A549 (cell line): ENCODE measurements at regions not wholly inside any gene's neighbourhood (a gene's known extent, or its start where the extent isn't known, plus 50 kb on each side); places are given as distances from the start of the nearest gene placed in this dataset.

Source experiments
- ATAC-seq, 2 experiments: fragments of 200-7000 bp in 1 of 2; fragments of >200 bp in 1 of 2; cut with Nextera tagmentation in 1 of 2; cut with Tn5 transposase in 1 of 2; 3 replicates each; pipeline versions ENCODE4 v1.8.0 to v1.9.1; 2018 to 2020; ENCODE audit warnings: mild to moderate bottlenecking in 1 of 2, moderate library complexity in 1 of 2
- CTCF ChIA-PET: fragments of 300-600 bp; sonication (Branson Sonifier 250); formaldehyde crosslinking; extraction: SDS; loops from one replicate; lab custom pipeline; 2021; ENCODE audit warnings: antibody characterized with exemption, inconsistent platforms; lab: Yijun Ruan, JAX
- POLR2A ChIA-PET: fragments of 350-600 bp; formaldehyde crosslinking; extraction: SDS; loops from one replicate; lab custom pipeline; 2021; ENCODE audit warnings: antibody characterized with exemption, inconsistent platforms; lab: Yijun Ruan, JAX
- DNase-seq, 2 experiments: peaks; one replicate each; pipeline versions ENCODE4 v3.0.0 to v3.0.0-alpha.2; 2011 to 2016; ENCODE audit warnings: low read depth in 1 of 2, low spot score in 1 of 2
- FAIRE-seq: peaks from 2 replicates; lab custom pipeline; 2011; peaks lifted over from hg19 to GRCh38; lab: Jason Lieb, UNC
- H3K27ac ChIP-seq, 2 experiments: fragments of >200 bp; sonication (Bioruptor Twin); formaldehyde crosslinking; 3 replicates each; pipeline ENCODE4 v1.5.1; 2016 to 2017
- H3K4me1 ChIP-seq: fragments of >200 bp; sonication (Bioruptor Twin); formaldehyde crosslinking; 3 replicates; pipeline ENCODE4 v1.6.1; 2016
- H3K4me2 ChIP-seq: fragments of >200 bp; sonication (Bioruptor Twin); formaldehyde crosslinking; 3 replicates; pipeline ENCODE4 v1.6.1; 2016
- H3K4me3 ChIP-seq: fragments of >200 bp; sonication (Bioruptor Twin); formaldehyde crosslinking; 3 replicates; pipeline ENCODE4 v1.5.1; 2016
- H3K9me3 ChIP-seq: fragments of >200 bp; sonication (Bioruptor Twin); formaldehyde crosslinking; 3 replicates; pipeline ENCODE4 v1.6.1; 2016
- CHD2 ChIP-seq: fragments of 150-350 bp; IDR thresholded peaks from 2 replicates; pipeline ENCODE4 v1.6.1; 2014; ENCODE audit warnings: low read length; ENCODE audit not compliant: partially characterized antibody
- EP300 ChIP-seq, 2 experiments: fragments of >200 bp; sonication (Bioruptor Twin); formaldehyde crosslinking; IDR thresholded peaks; 2 replicates in 1 of 2; 3 replicates in 1 of 2; pipeline ENCODE4 v1.6.1; 2016 to 2017
- FOSL2 ChIP-seq, 2 experiments: fragments of 450-650 bp in 1 of 2; fragments of >200 bp in 1 of 2; sonication (Bioruptor Twin) in 1 of 2; formaldehyde crosslinking; IDR thresholded peaks; 2 replicates each; pipeline versions ENCODE4 v1.5.0 to v1.6.1; 2016 to 2020; ENCODE audit warnings: mild to moderate bottlenecking in 1 of 2, moderate library complexity in 1 of 2
- FOXS1 ChIP-seq: fragments of 250-450 bp; sonication (Bioruptor Pico); IDR thresholded peaks from 2 replicates; pipeline ENCODE4 v1.5.0; 2020; ENCODE audit warnings: mild to moderate bottlenecking, moderate library complexity
- GATA3 ChIP-seq: IDR thresholded peaks from 2 replicates; pipeline ENCODE4 v1.6.1; 2012; ENCODE audit warnings: borderline replicate concordance
- HDAC2 ChIP-seq: fragments of 200-600 bp; sonication (generic); IDR thresholded peaks from 2 replicates; pipeline ENCODE4 v1.6.1; 2016
- HEYL ChIP-seq: fragments of 250-450 bp; sonication (Bioruptor Pico); IDR thresholded peaks from 2 replicates; pipeline ENCODE4 v1.8.0; 2021; ENCODE audit warnings: mild to moderate bottlenecking, moderate library complexity
- HMGXB4 ChIP-seq: fragments of 250-450 bp; sonication (Bioruptor Pico); IDR thresholded peaks from 2 replicates; pipeline ENCODE4 v1.5.0; 2021; ENCODE audit warnings: mild to moderate bottlenecking, moderate library complexity, borderline replicate concordance
- HOXA7 ChIP-seq: fragments of 250-450 bp; sonication (Bioruptor Pico); IDR thresholded peaks from 2 replicates; pipeline ENCODE4 v1.5.0; 2020; ENCODE audit warnings: mild to moderate bottlenecking, moderate library complexity
- HOXB13 ChIP-seq: fragments of 250-450 bp; sonication (Bioruptor Pico); IDR thresholded peaks from 2 replicates; pipeline ENCODE4 v1.5.0; 2020; ENCODE audit warnings: low read depth, mild to moderate bottlenecking, moderate library complexity
- JUN ChIP-seq, 2 experiments: fragments of >200 bp; sonication (Bioruptor Twin); formaldehyde crosslinking; IDR thresholded peaks; 2 replicates in 1 of 2; 3 replicates in 1 of 2; pipeline ENCODE4 v1.6.1; 2016 to 2017
- JUNB ChIP-seq: fragments of >200 bp; sonication (Bioruptor Twin); formaldehyde crosslinking; IDR thresholded peaks from 2 replicates; pipeline ENCODE4 v1.6.1; 2016
- KDM5A ChIP-seq: fragments of 200-600 bp; sonication (generic); IDR thresholded peaks from 2 replicates; pipeline ENCODE4 v1.6.1; 2016; ENCODE audit warnings: antibody characterized with exemption, mild to moderate bottlenecking
- MAZ ChIP-seq: fragments of 150-350 bp; IDR thresholded peaks from 2 replicates; pipeline ENCODE4 v1.6.1; 2014; ENCODE audit warnings: antibody characterized with exemption, low read depth, low read length, borderline replicate concordance
- NPAS2 ChIP-seq: fragments of 250-450 bp; sonication (Bioruptor Pico); IDR thresholded peaks from 2 replicates; pipeline ENCODE4 v1.8.0; 2022; ENCODE audit warnings: mild to moderate bottlenecking, moderate library complexity, borderline replicate concordance
- NR3C1 ChIP-seq: fragments of >200 bp; sonication (Bioruptor Twin); formaldehyde crosslinking; IDR thresholded peaks from 3 replicates; pipeline ENCODE4 v1.6.1; 2017
- PBX3 ChIP-seq: IDR thresholded peaks from 2 replicates; pipeline ENCODE4 v1.6.1; 2012
- PHF8 ChIP-seq: fragments of 200-600 bp; sonication (generic); IDR thresholded peaks from 2 replicates; pipeline ENCODE4 v1.6.1; 2016; ENCODE audit warnings: low read depth, mild to moderate bottlenecking, antibody characterized with exemption, moderate library complexity, borderline replicate concordance
- RAD21 ChIP-seq, 2 experiments: fragments of >200 bp in 1 of 2; sonication (Bioruptor Twin) in 1 of 2; formaldehyde crosslinking in 1 of 2; IDR thresholded peaks in 1 of 2; conservative IDR thresholded peaks in 1 of 2; 2 replicates in 1 of 2; 3 replicates in 1 of 2; pipeline ENCODE4 v1.6.1; 2012 to 2018; ENCODE audit warnings: inconsistent platforms in 1 of 2
- RARB ChIP-seq: fragments of 250-450 bp; sonication (Bioruptor Pico); IDR thresholded peaks from 2 replicates; pipeline ENCODE4 v1.8.0; 2021; ENCODE audit warnings: mild to moderate bottlenecking, moderate library complexity
- RCOR1 ChIP-seq: fragments of 150-350 bp; IDR thresholded peaks from 2 replicates; pipeline ENCODE4 v1.6.1; 2014; ENCODE audit warnings: antibody characterized with exemption, low read length, low read depth
- SMC3 ChIP-seq: fragments of >200 bp; sonication (Bioruptor Twin); formaldehyde crosslinking; IDR thresholded peaks from 3 replicates; pipeline ENCODE4 v1.6.1; 2018; ENCODE audit warnings: inconsistent platforms
- ZNF302 ChIP-seq: fragments of 250-450 bp; sonication (Bioruptor Pico); IDR thresholded peaks from 2 replicates; pipeline ENCODE4 v1.9.0; 2021; ENCODE audit warnings: inconsistent platforms, mild to moderate bottlenecking, moderate library complexity
- WGBS: methylation state at CpG from one replicate; pipeline ENCODE4 v1.1.6; 2017; ENCODE audit errors: missing lambda C conversion rate; 5-methylcytosine and 5-hydroxymethylcytosine counted together

- no peak overlapping the region for H3K4me2 ChIP-seq
- 86% methylated on average over 4 of the region's 4 CpGs for WGBS
- TF ChIP-seq JUNB (no peak), SMC3 (no peak), ZNF302 (CRISPR knock-in tag) (no peak), RCOR1 (no peak), PHF8 (no peak), NR3C1 (no peak)
- FAIRE-seq (no peak), DNase-seq (no peak), ATAC-seq (no peak)
- ChIA-PET CTCF (no interaction called here), POLR2A (no interaction called here)
- H3K27ac ChIP-seq = no peak overlapping the region
- H3K4me3 ChIP-seq = no peak overlapping the region
- H3K9me3 ChIP-seq = no peaks in the 10 kb centered on the region
- no peaks in the 10 kb centered on the region for H3K4me1 ChIP-seq
Measured at GRCh38 chr6:169324086-169324485, 70.4 kb upstream of the THBS2 start.

DNA sequence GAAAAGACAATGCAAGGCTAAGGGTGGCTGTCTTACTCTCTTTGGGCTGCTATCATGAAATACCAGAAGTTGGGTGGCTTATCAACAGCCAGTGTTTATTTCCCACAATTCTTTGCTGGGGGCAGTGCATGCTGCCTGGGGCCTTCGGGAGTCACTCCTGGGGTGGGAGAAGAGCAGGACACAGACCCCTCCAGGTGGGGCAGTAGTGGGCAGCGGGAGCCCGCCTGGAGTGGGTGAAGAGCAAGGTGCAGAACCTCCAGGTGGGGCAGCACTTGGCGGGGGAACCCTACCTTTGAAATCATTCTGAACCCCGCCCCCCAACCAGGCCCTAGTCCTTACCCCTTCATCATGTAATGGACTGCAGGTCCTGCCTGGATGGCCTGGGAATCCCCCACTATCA is 69.6 kb upstream of the THBS2 start:
- H3K4me2 ChIP-seq = no peak overlapping the region
- ChIA-PET CTCF (no interaction called here), POLR2A (no interaction called here)
- DNase-seq (no peak), ATAC-seq (no peak), FAIRE-seq (no peak)
- TF ChIP-seq PBX3 (no peak), EP300 (IDR thresholded peaks at IDR 0.05) (no peak), PHF8 (no peak), RARB (CRISPR knock-in tag) (no peak), HMGXB4 (CRISPR knock-in tag) (no peak), JUN (IDR thresholded peaks at IDR 0.05) (no peak)
- no peaks in the 10 kb centered on the region for H3K9me3 ChIP-seq
- no peaks in the 10 kb centered on the region for H3K4me1 ChIP-seq
- H3K4me3 ChIP-seq = no peak overlapping the region
- 83% methylated on average over 5 of the region's 5 CpGs for WGBS
- no peak overlapping the region for H3K27ac ChIP-seq

GRCh38 chr6:169321546-169321945 is 67.9 kb upstream of the THBS2 start:
- no peak for FAIRE-seq
- ChIA-PET CTCF (no interaction called here), POLR2A (no interaction called here)
- Histone ChIP-seq H3K27ac (peak overlapping the region in 1 of 2 experiments; percentile 16; a peak in 1 of 6 replicates), H3K4me3 (no peak overlapping the region), H3K9me3 (no peaks in the 10 kb centered on the region), H3K4me1 (no peaks in the 10 kb centered on the region), H3K4me2 (no peak overlapping the region)
- TF ChIP-seq FOXS1 (no peak), HMGXB4 (CRISPR knock-in tag) (no peak), GATA3 (no peak), KDM5A (no peak), HEYL (CRISPR knock-in tag) (no peak), HOXB13 (no peak), NPAS2 (CRISPR knock-in tag) (no peak), RAD21 (conservative IDR thresholded peaks at IDR 0.05 in 1 of 2, IDR thresholded peaks at IDR 0.05 in 1 of 2) (no peak), CHD2 (no peak), HDAC2 (no peak), FOSL2 (IDR thresholded peaks at IDR 0.05) (no peak), FOSL2 (CRISPR knock-in tag; IDR thresholded peaks at IDR 0.05) (no peak), MAZ (no peak), HOXA7 (CRISPR knock-in tag) (no peak)
- no peak for ATAC-seq
- WGBS = 89% methylated on average over 3 of the region's 7 CpGs
- no peak for DNase-seq
